NT2/D1 (cell line): ENCODE measurements at regions not wholly inside any gene's neighbourhood (a gene's known extent, or its start where the extent isn't known, plus 50 kb on each side); places are given as distances from the start of the nearest gene placed in this dataset.

Source experiments
- DNase-seq: peaks from one replicate; pipeline ENCODE4 v3.0.0-alpha.2; 2011; ENCODE audit warnings: low read depth, low spot score
- H3K27me3 ChIP-seq: 2 replicates; pipeline ENCODE4 v1.6.0; 2011; ENCODE audit warnings: mild to moderate bottlenecking; ENCODE audit not compliant: insufficient read length, insufficient read depth
- H3K36me3 ChIP-seq: 2 replicates; pipeline ENCODE4 v1.6.1; 2011; ENCODE audit warnings: mild to moderate bottlenecking, low read length, mixed read lengths; ENCODE audit not compliant: insufficient read depth, insufficient read length
- H3K4me1 ChIP-seq: 2 replicates; pipeline ENCODE4 v1.5.1; 2011; ENCODE audit not compliant: insufficient read depth, insufficient read length
- H3K4me3 ChIP-seq: 2 replicates; pipeline ENCODE4 v1.5.1; 2011; ENCODE audit warnings: low read depth; ENCODE audit not compliant: insufficient read length
- H3K9ac ChIP-seq: 2 replicates; pipeline ENCODE4 v1.6.0; 2011; ENCODE audit warnings: low read depth; ENCODE audit not compliant: insufficient read length
- H3K9me3 ChIP-seq: 2 replicates; pipeline ENCODE4 v1.5.1; 2011; ENCODE audit warnings: mild to moderate bottlenecking, low read length; ENCODE audit not compliant: insufficient read depth
- SUZ12 ChIP-seq: IDR thresholded peaks from 2 replicates; pipeline ENCODE4 v1.6.1; 2011; ENCODE audit not compliant: insufficient read length, insufficient read depth; ENCODE audit errors: extremely low read depth
- YY1 ChIP-seq: IDR thresholded peaks from 2 replicates; pipeline ENCODE4 v1.6.1; 2011; ENCODE audit not compliant: insufficient read length, insufficient read depth
- ZNF274 ChIP-seq: IDR thresholded peaks from 2 replicates; pipeline ENCODE4 v1.6.1; 2011; ENCODE audit warnings: mild to moderate bottlenecking, low read depth, low read length

- Histone ChIP-seq H3K4me3 (no peak overlapping the region), H3K36me3 (no peaks in the 10 kb centered on the region)
- no peak for DNase-seq
These were observed 267.6 kb upstream of the DDI1 start for GRCh38 chr11:103768816-103769215.

GRCh38 chr11:103773059-103773458 is 263.4 kb upstream of the DDI1 start:
- Histone ChIP-seq H3K9me3 (no peaks in the 10 kb centered on the region), H3K4me3 (no peak overlapping the region), H3K9ac (no peak overlapping the region), H3K36me3 (no peaks in the 10 kb centered on the region), H3K4me1 (no peaks in the 10 kb centered on the region), H3K27me3 (no peaks in the 10 kb centered on the region)
- no peak for TF ChIP-seq SUZ12
- no peak for TF ChIP-seq YY1
- TF ChIP-seq ZNF274: no peak
- no peak for DNase-seq

More at GRCh38 chr11:103768816-103769215, 267.6 kb upstream of the DDI1 start:
- Histone ChIP-seq H3K9ac (no peak overlapping the region), H3K27me3 (no peaks in the 10 kb centered on the region), H3K4me1 (no peaks in the 10 kb centered on the region), H3K9me3 (no peaks in the 10 kb centered on the region)
- no peak for TF ChIP-seq SUZ12
- TF ChIP-seq ZNF274: no peak
- no peak for TF ChIP-seq YY1

DNA sequence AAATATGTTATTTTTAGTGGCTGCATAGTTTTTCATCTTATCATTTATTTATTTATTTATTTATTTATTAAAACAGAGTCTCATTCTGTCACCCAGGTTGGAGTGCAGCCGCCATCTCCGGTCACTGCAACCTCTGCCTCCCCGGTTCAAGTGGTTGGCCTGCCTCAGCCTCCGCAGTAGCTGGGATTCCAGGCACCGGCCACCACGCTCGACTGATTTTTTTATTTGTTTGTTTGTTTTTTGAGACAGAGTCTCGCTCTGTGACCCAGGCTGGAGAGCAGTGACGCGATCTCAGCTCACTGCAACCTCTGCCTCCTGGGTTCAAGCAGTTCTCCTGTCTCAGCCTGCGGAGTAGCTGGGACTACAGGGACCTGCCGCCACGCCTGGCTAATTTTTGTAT is 262.9 kb upstream of the DDI1 start:
- no peak overlapping the region for H3K9ac ChIP-seq
- no peak overlapping the region for H3K4me3 ChIP-seq
- no peak for TF ChIP-seq ZNF274
- no peak for TF ChIP-seq YY1
- no peak for TF ChIP-seq SUZ12
- no peak for DNase-seq
- no peaks in the 10 kb centered on the region for H3K27me3 ChIP-seq
- H3K4me1 ChIP-seq: no peaks in the 10 kb centered on the region
- H3K36me3 ChIP-seq: no peaks in the 10 kb centered on the region
- H3K9me3 ChIP-seq: no peaks in the 10 kb centered on the region

DNA sequence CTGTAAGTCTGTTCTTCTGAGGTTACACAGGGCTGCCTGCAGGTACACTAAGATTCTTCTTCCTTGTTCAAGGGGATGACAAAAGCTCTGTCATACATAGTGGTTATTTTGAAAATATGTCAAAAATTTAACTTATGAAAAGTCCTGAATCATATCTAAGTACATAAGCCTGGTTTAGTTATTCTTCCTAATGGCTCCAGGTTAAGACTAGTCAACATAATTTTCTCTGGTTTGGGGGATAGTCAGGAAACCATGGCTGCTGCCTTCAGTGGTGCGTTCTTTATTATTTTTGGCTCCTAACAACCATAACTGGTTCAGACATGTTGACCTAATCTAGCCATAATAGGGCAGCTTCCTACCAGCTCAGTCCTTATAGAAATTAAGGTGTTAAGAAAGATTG is 257.4 kb upstream of the DDI1 start:
- H3K9ac ChIP-seq: no peak overlapping the region
- H3K4me1 ChIP-seq: no peaks in the 10 kb centered on the region
- no peaks in the 10 kb centered on the region for H3K36me3 ChIP-seq
- H3K9me3 ChIP-seq: no peaks in the 10 kb centered on the region
- H3K27me3 ChIP-seq: no peaks in the 10 kb centered on the region
- DNase-seq: no peak
- no peak overlapping the region for H3K4me3 ChIP-seq
- no peak for TF ChIP-seq YY1
- TF ChIP-seq ZNF274: no peak
- no peak for TF ChIP-seq SUZ12

DNA sequence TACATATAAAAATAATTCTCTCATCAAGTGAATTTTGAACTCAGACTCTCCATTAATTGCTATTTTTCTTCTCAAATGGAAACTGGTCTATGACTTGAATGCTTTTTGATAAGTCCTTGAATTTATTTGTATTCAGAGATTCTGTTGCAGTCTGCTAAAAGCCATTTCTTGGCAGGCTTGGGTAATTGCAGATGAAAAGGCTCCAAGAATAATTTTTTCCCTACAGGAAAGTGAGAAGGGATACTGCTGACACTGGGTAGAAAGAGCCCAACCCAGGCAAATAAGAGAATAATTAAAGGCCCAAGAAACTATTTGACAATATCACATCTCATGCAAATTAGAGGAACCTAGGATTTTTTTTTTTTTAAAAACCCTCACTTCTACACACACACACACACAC is 246.5 kb upstream of the DDI1 start:
- no peak for TF ChIP-seq ZNF274
- no peak for TF ChIP-seq SUZ12
- TF ChIP-seq YY1: no peak
- Histone ChIP-seq H3K9me3 (peaks cover 5% of the 10 kb centered on the region), H3K9ac (no peak overlapping the region), H3K4me1 (no peaks in the 10 kb centered on the region), H3K27me3 (no peaks in the 10 kb centered on the region), H3K4me3 (no peak overlapping the region), H3K36me3 (no peaks in the 10 kb centered on the region)
- no peak for DNase-seq

DNA sequence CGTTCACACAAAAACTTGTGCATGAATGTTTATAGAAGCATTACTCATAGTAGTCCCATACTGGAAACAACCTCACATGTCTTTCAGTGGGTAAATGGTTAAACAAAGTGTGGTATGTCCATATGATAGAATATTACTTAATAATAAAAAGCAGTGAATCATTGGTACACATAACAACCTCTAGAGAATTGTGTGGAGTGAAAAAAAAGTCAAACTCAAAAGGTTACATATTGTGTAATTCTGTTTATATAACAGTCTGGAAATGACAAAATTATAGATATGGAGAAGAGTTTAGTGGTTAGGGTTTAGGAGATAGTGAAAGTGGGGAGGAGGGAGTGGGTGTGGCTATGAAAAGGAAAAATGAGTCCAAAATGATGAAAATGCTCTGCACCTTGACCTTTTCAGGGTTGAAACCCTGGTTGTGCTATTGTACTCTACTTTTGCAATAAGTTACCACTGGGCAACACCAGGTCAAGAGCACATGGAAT is 243.4 kb upstream of the DDI1 start:
- DNase-seq: no peak
- H3K27me3 ChIP-seq: no peaks in the 10 kb centered on the region

GRCh38 chr11:103794262-103794661 is 242.2 kb upstream of the DDI1 start:
- Histone ChIP-seq H3K36me3 (no peaks in the 10 kb centered on the region), H3K4me1 (no peaks in the 10 kb centered on the region), H3K27me3 (no peaks in the 10 kb centered on the region), H3K9me3 (no peaks in the 10 kb centered on the region; the same call in 1 of the 2 replicates), H3K9ac (no peak overlapping the region), H3K4me3 (no peak overlapping the region)
- no peak for DNase-seq
- no peak for TF ChIP-seq SUZ12
- no peak for TF ChIP-seq ZNF274
- TF ChIP-seq YY1: no peak

More for the DNA sequence above, 243.4 kb upstream of the DDI1 start:
- no peak for TF ChIP-seq ZNF274
- no peak for TF ChIP-seq YY1
- no peak for TF ChIP-seq SUZ12
- Histone ChIP-seq H3K36me3 (no peaks in the 10 kb centered on the region), H3K9me3 (no peaks in the 10 kb centered on the region; the same call in 1 of the 2 replicates), H3K9ac (no peak overlapping the region), H3K4me1 (no peaks in the 10 kb centered on the region), H3K4me3 (no peak overlapping the region)

GRCh38 chr11:103798026-103798425 is 238.4 kb upstream of the DDI1 start:
- DNase-seq: no peak
- no peak for TF ChIP-seq SUZ12
- TF ChIP-seq YY1: no peak
- TF ChIP-seq ZNF274: no peak

More at GRCh38 chr11:103798026-103798425, 238.4 kb upstream of the DDI1 start:
- Histone ChIP-seq H3K27me3 (no peaks in the 10 kb centered on the region), H3K4me1 (no peaks in the 10 kb centered on the region), H3K9ac (no peak overlapping the region), H3K4me3 (no peak overlapping the region), H3K36me3 (no peaks in the 10 kb centered on the region), H3K9me3 (no peaks in the 10 kb centered on the region)
